GM12878 (cell line): ENCODE measurements at regions not wholly inside any gene's neighbourhood (a gene's known extent, or its start where the extent isn't known, plus 50 kb on each side); places are given as distances from the start of the nearest gene placed in this dataset.
A peak's percentile ranks its signal among the peaks of the same experiment; 100 is the strongest.

Source experiments
- BCL11A ChIP-seq: IDR thresholded peaks from 2 replicates; pipeline ENCODE4 v1.6.1; 2011; ENCODE audit warnings: low read depth, low read length
- CEBPB ChIP-seq, 2 experiments: fragments of 150-350 bp in 1 of 2; IDR thresholded peaks; 2 replicates each; pipeline ENCODE4 v1.6.1; 2012 to 2014; ENCODE audit warnings: low read depth in 2 of 2, low read length in 2 of 2, borderline replicate concordance in 1 of 2, inconsistent platforms in 1 of 2
- CREB1 ChIP-seq: IDR thresholded peaks from 2 replicates; pipeline ENCODE4 v1.6.1; 2012; ENCODE audit warnings: low read depth, mild to moderate bottlenecking, inconsistent platforms
- CREM ChIP-seq: IDR thresholded peaks from 2 replicates; pipeline ENCODE4 v1.6.1; 2014; ENCODE audit warnings: antibody characterized with exemption, low read depth
- DPF2 ChIP-seq: fragments of 450-650 bp; IDR thresholded peaks from 2 replicates; pipeline ENCODE4 v1.6.1; 2017; ENCODE audit warnings: mild to moderate bottlenecking
- ELK1 ChIP-seq: IDR thresholded peaks from 2 replicates; pipeline ENCODE4 v1.6.1; 2012; ENCODE audit warnings: low read depth, low read length, improper control_type of control experiment
- ETV6 ChIP-seq, 2 experiments: fragments of 450-650 bp in 1 of 2; IDR thresholded peaks in 1 of 2; conservative IDR thresholded peaks in 1 of 2; 2 replicates each; pipeline ENCODE4 v1.6.1; 2014; ENCODE audit warnings: antibody characterized with exemption in 1 of 2, borderline replicate concordance in 1 of 2, low read depth in 1 of 2, mild to moderate bottlenecking in 1 of 2, moderate library complexity in 1 of 2
- GABPA ChIP-seq: IDR thresholded peaks from 2 replicates; pipeline ENCODE4 v1.6.1; 2014; ENCODE audit warnings: antibody characterized with exemption, low read depth, mild to moderate bottlenecking, inconsistent platforms
- HDGF ChIP-seq: fragments of 450-650 bp; IDR thresholded peaks from 2 replicates; pipeline ENCODE4 v1.6.1; 2016; ENCODE audit warnings: antibody characterized with exemption
- KLF5 ChIP-seq: fragments of 450-650 bp; IDR thresholded peaks from 2 replicates; pipeline ENCODE4 v1.6.1; 2014; ENCODE audit warnings: mild to moderate bottlenecking; ENCODE audit not compliant: partially characterized antibody
- MEF2A ChIP-seq: IDR thresholded peaks from 2 replicates; pipeline ENCODE4 v1.6.1; 2011; ENCODE audit warnings: low read depth, mild to moderate bottlenecking, low read length, moderate library complexity; ENCODE audit not compliant: insufficient read depth
- MEF2B ChIP-seq: fragments of 450-650 bp; IDR thresholded peaks from 2 replicates; pipeline ENCODE4 v1.6.1; 2018; ENCODE audit warnings: mild to moderate bottlenecking, moderate library complexity; ENCODE audit not compliant: partially characterized antibody, poor library complexity, severe bottlenecking
- NFIC ChIP-seq: IDR thresholded peaks from 2 replicates; pipeline ENCODE4 v1.6.1; 2012; ENCODE audit warnings: low read depth, mild to moderate bottlenecking, inconsistent platforms, low read length, moderate library complexity
- PRDM15 ChIP-seq: fragments of 450-650 bp; formaldehyde crosslinking; IDR thresholded peaks from 2 replicates; pipeline ENCODE4 v1.4.0; 2020; ENCODE audit warnings: mild to moderate bottlenecking, moderate library complexity
- RUNX3 ChIP-seq: IDR thresholded peaks from 2 replicates; pipeline ENCODE4 v1.6.1; 2012; ENCODE audit warnings: low read length, inconsistent platforms
- SUPT20H ChIP-seq: IDR thresholded peaks from 2 replicates; pipeline ENCODE4 v1.6.1; 2011; ENCODE audit warnings: low read depth, mild to moderate bottlenecking, low read length, moderate library complexity, borderline replicate concordance; ENCODE audit not compliant: control insufficient read depth
- ZBED1 ChIP-seq: IDR thresholded peaks from 2 replicates; pipeline ENCODE4 v1.6.1; 2016; ENCODE audit warnings: borderline replicate concordance
- TF ChIP-seq, protein P1 (sequence below): fragments of 450-650 bp; IDR thresholded peaks from 2 replicates; pipeline ENCODE4 v1.6.1; 2016; ENCODE audit warnings: mild to moderate bottlenecking

DNA sequence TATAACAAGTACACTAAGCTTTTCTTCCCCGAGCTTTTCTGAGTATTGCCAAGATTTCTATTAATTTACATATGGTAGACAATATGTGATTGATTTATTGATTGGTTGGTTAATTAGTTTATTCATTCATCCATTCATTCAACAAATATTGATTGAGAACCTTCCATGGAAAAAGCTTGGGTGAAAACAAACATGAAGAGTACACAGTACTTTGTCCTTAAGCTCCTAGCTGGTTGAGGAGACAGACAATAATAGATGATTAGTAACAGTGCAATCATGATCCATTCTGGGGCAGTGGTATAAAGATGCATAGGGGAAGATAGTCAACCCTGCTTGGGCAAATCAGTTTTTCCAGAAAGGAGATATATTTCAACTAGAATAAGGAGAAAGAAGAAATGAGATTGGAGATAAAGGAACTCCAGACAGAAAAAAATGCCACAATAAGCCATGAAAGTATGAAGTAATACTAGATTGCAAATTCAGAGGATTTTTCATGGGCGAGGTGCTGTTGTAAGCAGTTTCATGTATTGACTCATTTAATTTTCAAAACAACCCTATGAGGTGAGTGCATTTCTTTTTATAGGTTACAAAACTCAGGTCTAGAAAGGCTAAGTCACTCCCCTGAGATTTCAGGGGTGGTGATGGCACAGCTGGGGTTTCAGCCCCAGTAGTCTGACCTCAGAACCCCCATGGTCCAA is 129.5 kb downstream of the RND3 start (continued):
- no peak for TF ChIP-seq DPF2
- no peak for TF ChIP-seq SUPT20H
- peak; percentile 52; the same call in 1 of the 2 replicates for TF ChIP-seq RUNX3
- TF ChIP-seq NFIC = peak; percentile 63; the same call in 1 of the 2 replicates
- 0 out of 2 replicates have a peak, but pooled peaks have one; percentile 11 for TF ChIP-seq CREB1
- peak; percentile 52 for TF ChIP-seq MEF2B
- TF ChIP-seq ETV6 (conservative IDR thresholded peaks at IDR 0.05 in 1 of 2, IDR thresholded peaks at IDR 0.05 in 1 of 2; ENCODE audit: borderline replicate concordance in 1 of 2, low read depth in 1 of 2) = 0 out of 4 replicates have a peak, but pooled peaks of 1 of the 2 experiments have one; percentile 15
- TF ChIP-seq ZBED1 = peak; percentile 82; the same call in 1 of the 2 replicates
- TF ChIP-seq PRDM15 = no peak
- TF ChIP-seq CEBPB (IDR thresholded peaks at IDR 0.05; ENCODE audit: borderline replicate concordance in 1 of 2, low read depth in 2 of 2, low read length in 2 of 2) = no peak
- TF ChIP-seq CREM = peak; percentile 44
- peak; percentile 28; the same call in 1 of the 2 replicates for TF ChIP-seq GABPA
- TF ChIP-seq HDGF = no peak
- TF ChIP-seq, protein P1, sequence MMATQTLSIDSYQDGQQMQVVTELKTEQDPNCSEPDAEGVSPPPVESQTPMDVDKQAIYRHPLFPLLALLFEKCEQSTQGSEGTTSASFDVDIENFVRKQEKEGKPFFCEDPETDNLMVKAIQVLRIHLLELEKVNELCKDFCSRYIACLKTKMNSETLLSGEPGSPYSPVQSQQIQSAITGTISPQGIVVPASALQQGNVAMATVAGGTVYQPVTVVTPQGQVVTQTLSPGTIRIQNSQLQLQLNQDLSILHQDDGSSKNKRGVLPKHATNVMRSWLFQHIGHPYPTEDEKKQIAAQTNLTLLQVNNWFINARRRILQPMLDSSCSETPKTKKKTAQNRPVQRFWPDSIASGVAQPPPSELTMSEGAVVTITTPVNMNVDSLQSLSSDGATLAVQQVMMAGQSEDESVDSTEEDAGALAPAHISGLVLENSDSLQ = no peak
- no peak for TF ChIP-seq ELK1
- 0 out of 2 replicates have a peak, but pooled peaks have one; percentile 22 for TF ChIP-seq MEF2A
- TF ChIP-seq BCL11A = peak; percentile 32; the same call in 1 of the 2 replicates
- no peak for TF ChIP-seq KLF5
